DMS 273 (cell line): ENCODE measurements at regions not wholly inside any gene's neighbourhood (a gene's known extent, or its start where the extent isn't known, plus 50 kb on each side); places are given as distances from the start of the nearest gene placed in this dataset.

Experiments
- DNase-seq: peaks from one replicate; lab custom pipeline; 2025; ENCODE audit not compliant: unreplicated experiment; lab: John Stamatoyannopoulos, UW

DNA sequence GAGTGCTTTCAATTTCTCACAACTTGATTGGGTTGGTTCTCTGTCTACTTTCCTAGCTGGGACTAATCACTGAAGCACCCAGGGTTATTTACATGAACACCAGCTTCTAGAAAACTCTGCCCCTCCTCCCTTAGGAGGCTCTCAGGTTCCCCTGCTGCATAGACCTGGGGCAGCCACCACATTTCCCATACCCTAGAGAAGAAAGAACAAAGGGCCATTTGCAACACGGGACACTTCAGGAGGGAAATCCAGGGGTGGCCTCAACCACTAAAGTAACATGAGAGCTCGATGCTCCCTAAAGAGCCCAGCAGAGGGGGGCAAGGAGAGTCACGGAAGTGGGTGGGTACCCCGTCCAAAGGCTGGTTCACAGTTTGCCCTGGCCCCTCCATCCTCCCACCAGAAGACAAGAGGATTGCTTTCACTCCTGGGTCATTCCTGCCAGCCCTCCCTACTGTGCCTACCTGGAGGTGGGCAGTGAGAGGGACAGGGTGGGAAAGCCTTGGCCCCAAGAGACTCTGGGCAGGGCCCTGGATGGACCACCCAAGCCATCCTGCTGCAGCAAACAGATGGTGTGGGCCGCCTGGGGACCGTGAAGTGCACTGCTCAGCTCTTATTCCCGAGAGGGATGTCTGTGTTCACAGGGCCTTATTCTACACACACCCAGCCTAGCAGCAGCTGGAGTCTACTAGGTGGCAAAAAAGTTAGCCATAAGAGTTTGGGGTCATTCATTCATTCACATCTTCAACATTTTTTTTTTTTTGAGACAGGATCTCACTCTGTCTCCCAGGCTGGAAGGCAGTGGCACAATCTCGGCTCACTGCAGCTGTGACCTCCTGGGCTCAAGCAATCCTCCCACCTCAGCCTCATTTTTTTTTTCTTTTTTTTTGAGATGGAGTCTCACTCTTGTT, 392.1 kb downstream of the SOX9 start:
- DNase-seq, result peak; percentile 9

DNA sequence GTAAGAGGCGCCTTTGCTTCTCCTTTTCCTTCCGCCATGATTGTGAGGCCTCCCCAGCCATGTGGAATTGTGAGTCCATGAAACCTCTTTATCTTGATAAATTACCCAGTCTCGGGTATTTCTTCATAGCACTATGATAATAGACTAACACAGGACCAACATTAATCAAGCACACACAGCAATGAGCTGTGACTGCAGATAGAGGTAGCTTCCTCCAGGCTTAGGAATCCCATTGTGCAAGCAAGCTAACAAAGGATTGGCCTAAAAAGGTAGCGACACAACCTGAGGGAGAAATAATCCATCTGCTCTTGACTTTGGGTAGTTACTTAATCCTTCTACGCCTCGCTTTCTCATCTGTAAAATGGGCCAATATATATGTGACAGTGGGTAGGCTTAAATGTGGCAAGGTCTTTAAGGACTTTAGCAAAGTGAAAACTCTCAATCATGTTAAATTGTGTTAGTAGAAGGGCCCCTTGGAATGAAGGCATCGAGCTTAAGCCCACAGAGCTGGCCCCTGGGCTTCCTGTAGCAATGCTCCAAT, 393.6 kb downstream of the SOX9 start:
- DNase-seq, result no peak

- DNase-seq, result no peak
Measured at GRCh38 chr17:72514891-72515290, 394.1 kb downstream of the SOX9 start.

- peak; percentile 66 for DNase-seq
Measured at GRCh38 chr17:72515291-72516065, 394.7 kb downstream of the SOX9 start.

DNA sequence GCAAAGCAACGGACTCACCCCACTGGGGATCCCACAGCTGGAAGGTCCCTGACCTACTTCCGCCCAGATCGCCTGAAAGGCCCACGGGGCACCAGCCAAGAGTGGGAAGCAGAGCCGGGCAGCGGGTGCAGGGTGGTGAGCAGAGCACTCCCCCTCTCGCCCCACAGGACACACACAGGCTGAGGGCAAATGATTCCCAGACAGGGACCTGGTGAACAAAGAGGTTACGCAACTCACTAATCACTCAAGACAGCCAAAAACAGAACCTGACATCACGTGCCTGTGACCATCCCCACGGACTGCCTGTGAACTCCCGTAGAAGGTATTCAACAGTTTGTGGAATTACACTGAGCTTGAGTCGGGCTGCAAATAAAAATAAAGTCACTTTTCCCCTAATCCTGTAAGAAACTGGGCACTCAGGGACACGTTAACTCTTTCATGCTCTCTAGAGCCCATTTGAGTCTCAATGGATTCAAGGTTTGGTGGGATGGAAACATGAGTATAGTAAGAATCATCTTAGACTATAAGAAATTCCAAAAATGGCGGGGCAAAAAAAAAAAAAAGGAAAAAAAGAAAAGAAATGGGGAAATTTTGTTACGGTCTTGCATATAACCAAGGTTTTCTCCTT, 396.1 kb downstream of the SOX9 start:
- no peak for DNase-seq

- no peak for DNase-seq
Measured at GRCh38 chr17:72517413-72518158, 396.8 kb downstream of the SOX9 start.

GRCh38 chr17:72518159-72518732, 397.4 kb downstream of the SOX9 start:
- DNase-seq, result no peak

DNA sequence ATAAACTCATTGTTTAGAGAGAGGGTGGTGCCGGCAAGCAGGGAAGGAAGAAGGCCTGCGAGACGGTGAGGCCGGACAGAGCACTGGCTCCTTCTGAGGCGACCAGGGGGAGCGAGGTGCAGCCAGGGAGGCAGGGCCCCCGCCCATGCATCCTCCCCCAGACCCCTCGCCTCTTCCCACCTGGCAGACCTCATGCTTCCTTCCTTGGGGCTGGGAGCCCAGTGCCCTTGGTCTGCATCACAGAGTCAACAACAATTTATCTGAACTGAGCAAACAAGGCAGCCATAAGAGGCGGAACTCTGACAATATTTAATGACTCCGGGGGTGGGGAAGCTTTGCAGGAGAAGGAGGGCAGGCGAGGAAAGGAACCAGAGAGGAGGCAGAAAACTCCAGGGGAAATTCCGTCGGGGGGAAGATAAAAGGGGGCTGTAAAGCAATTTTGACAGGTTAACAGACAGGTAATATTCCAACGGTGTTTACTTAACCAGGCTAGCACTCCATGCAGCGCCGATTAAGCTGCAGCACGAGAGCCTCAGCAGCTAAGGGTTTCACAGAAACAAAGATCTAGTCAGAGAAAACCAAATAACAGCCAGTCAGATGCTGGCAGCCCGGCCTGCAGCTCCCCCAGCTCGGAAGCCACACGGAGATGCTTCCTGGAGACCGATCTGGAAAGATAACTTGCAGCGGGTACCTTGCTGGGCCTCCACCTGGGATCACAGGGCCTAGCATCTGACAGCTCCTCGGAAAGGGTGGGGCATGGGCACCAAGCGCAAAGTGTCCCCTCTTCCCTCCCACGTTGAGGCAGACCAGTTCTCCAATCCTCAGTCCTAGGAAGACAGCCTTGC, 398.2 kb downstream of the SOX9 start:
- DNase-seq, result no peak

DNA sequence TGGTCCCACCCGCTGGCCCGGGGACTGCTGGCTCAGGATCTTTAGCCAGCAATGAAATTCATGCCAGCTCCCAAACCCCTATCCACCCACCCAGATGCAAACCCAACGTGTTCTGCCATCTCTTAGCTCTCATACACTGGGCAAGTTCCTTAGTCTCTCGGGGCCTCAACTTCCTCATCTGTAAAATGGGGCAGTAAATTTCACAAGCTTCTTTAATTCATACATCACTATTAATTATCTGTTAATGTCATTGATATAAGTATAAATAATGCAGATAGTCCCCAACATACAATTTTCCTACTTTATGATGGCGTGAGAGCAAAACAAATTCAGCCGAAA, 398.7 kb downstream of the SOX9 start:
- no peak for DNase-seq

DNA sequence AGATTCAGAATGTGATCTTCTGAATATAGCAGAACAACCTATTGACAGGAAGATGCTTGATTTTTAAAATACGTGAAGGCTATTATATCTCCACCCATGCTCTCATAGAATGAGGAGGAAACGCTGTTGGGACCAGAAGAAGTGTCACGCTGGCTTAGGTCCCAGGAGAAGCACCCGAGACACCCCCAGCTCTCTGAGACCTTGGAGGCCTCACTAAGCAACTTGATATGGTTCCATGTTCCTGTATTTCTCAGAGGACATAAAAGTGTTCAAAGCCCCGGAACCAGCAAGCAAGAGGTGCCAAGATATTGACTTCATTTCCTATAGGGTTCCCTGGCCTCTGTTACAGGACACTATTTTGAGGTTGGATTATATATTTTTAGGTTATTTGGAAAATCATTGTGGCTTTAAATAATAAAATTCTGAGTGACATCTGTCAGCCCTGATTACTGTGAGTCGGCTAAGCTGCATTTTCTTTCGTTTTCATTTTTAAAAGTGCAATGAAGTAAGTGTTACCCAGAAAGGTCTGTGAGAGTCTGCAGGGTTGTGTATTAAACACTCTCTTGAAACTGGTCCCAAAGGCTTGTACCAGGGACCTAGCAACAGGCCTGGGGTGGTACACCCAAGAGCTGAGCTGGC, 400.0 kb downstream of the SOX9 start:
- no peak for DNase-seq

GRCh38 chr17:72523491-72523890, 402.7 kb downstream of the SOX9 start:
- DNase-seq, result no peak

GRCh38 chr17:72525225-72526015, 404.6 kb downstream of the SOX9 start:
- DNase-seq, result no peak

GRCh38 chr17:72526769-72527168, 405.9 kb downstream of the SOX9 start:
- DNase-seq, result no peak

DNA sequence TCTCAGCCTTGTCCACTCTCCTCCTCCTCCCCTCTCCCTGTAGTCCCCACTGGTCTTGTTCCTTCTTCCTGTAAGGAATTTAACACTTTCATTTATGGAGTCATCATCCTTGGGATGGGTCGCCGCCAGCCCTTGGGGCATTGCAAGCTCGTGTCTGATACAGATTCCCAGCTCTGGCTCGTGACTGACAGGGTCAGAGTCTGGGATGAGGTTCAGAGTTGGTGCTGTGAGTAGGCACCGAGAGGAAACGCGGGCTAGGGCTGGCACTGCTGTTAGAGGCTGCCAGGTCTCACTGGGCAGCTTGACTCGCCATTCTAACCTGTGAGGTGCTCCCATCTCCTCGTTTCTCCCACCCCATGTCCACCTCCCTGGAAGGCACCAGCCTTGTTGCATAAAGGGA, 407.0 kb downstream of the SOX9 start:
- DNase-seq, result no peak

GRCh38 chr17:72528683-72529082, 407.9 kb downstream of the SOX9 start:
- DNase-seq, result no peak

DNA sequence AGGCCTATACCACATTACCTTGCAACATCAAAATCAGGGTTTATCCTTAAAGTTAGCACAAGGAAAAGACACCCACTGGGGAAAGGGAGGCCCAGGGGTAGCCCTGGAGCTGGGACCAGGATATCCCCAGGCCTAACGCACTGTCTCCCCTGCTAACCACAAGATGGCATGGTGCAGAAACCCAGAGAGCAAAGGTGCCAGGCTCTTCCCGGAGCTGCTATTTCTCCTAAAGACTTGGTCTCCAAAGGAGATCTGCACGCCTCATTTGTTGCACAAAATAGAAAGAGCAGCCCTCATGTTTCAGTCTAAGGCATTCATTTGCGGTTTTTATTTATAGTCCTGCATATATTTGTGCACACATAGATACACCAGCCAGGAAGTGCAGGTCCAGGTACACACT, 408.6 kb downstream of the SOX9 start:
- no peak for DNase-seq

GRCh38 chr17:72530454-72530853, 409.6 kb downstream of the SOX9 start:
- peak; percentile 33 for DNase-seq

- no peak for DNase-seq
Measured at GRCh38 chr17:72531729-72532128, 410.9 kb downstream of the SOX9 start.
